Smooth muscle cell (in vitro differentiated cells): ENCODE measurements at regions not wholly inside any gene's neighbourhood (a gene's known extent, or its start where the extent isn't known, plus 50 kb on each side); places are given as distances from the start of the nearest gene placed in this dataset.
A peak's percentile ranks its signal among the peaks of the same experiment; 100 is the strongest.

ENCODE experiments used
- DNase-seq: peaks from one replicate; lab custom pipeline; 2025; ENCODE audit not compliant: unreplicated experiment; lab: John Stamatoyannopoulos, UW
- H2AFZ ChIP-seq: fragments of 200-600 bp; sonication (generic); 2 replicates; pipeline ENCODE4 v1.6.0; 2016; ENCODE audit warnings: antibody characterized with exemption, low read depth, mild to moderate bottlenecking
- H3F3A ChIP-seq: fragments of 200-600 bp; sonication (generic); 2 replicates; pipeline ENCODE4 v1.6.0; 2017; ENCODE audit warnings: antibody characterized with exemption, low read depth
- H3K27ac ChIP-seq: fragments of 200-600 bp; sonication (generic); 2 replicates; pipeline ENCODE4 v1.5.1; 2016; ENCODE audit warnings: low read depth, mild to moderate bottlenecking
- H3K27me3 ChIP-seq: fragments of 200-600 bp; sonication (generic); 2 replicates; pipeline ENCODE4 v1.6.1; 2016; ENCODE audit warnings: low read depth, mild to moderate bottlenecking
- H3K36me3 ChIP-seq: fragments of 200-600 bp; sonication (generic); 2 replicates; pipeline ENCODE4 v1.5.1; 2016; ENCODE audit warnings: low read depth
- H3K4me1 ChIP-seq: fragments of 200-600 bp; sonication (generic); 2 replicates; pipeline ENCODE4 v1.5.1; 2016; ENCODE audit warnings: low read depth
- H3K4me2 ChIP-seq: fragments of 200-600 bp; sonication (generic); 2 replicates; pipeline ENCODE4 v1.6.0; 2016; ENCODE audit warnings: mild to moderate bottlenecking
- H3K4me3 ChIP-seq: fragments of 200-600 bp; sonication (generic); 2 replicates; pipeline ENCODE4 v1.5.1; 2016; ENCODE audit warnings: mild to moderate bottlenecking
- H3K79me2 ChIP-seq: fragments of 200-600 bp; sonication (generic); 2 replicates; pipeline ENCODE4 v1.6.0; 2016; ENCODE audit warnings: low read depth, mild to moderate bottlenecking
- H3K9ac ChIP-seq: fragments of 200-600 bp; sonication (generic); 2 replicates; pipeline ENCODE4 v1.6.0; 2016; ENCODE audit warnings: low read depth
- H3K9me3 ChIP-seq: fragments of 200-600 bp; sonication (generic); replicated peaks from 2 replicates; pipeline ENCODE4 v1.5.1; 2016; ENCODE audit warnings: low read depth
- H4K20me1 ChIP-seq: fragments of 200-600 bp; sonication (generic); 2 replicates; pipeline ENCODE4 v1.6.0; 2016; ENCODE audit warnings: low read depth
- CTCF ChIP-seq: fragments of 200-600 bp; sonication (generic); IDR thresholded peaks from 2 replicates; pipeline ENCODE4 v1.5.1; 2017; ENCODE audit warnings: borderline replicate concordance, mild to moderate bottlenecking, antibody characterized with exemption; ENCODE audit not compliant: insufficient read depth, poor library complexity, severe bottlenecking
- WGBS: methylation state at CpG from one replicate; pipeline ENCODE4 v1.1.7; 2016; ENCODE audit warnings: low lambda C conversion rate; 5-methylcytosine and 5-hydroxymethylcytosine counted together

DNA sequence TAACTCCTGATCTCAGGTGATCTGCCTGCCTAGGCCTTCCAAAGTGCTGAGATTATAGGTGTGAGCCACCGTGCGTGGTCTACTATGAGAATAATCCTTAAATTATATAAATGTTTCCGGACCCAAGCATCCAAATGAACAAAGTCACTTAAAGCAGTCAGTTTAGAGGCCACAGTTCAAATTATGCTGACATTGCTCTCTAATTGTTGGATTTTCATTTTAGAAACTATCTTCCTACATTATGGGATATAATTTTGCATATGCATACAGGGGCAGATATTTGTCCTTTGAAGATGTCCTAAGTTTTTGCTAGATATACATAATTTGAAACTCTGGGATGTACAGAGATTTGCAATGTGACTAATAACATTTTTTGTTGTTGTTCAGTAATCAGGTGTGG, 390.1 kb downstream of the RND3 start:
- TF ChIP-seq CTCF: no peak
- Histone ChIP-seq H3K36me3 (no peaks in the 10 kb centered on the region), H3K9me3 (no peaks in the 10 kb centered on the region), H2AFZ (peak overlapping the region; percentile 26), H3K79me2 (no peaks in the 10 kb centered on the region), H3F3A (no peaks in the 10 kb centered on the region), H3K4me3 (no peak overlapping the region), H4K20me1 (no peaks in the 10 kb centered on the region), H3K4me2 (peak overlapping the region; percentile 53), H3K4me1 (peaks cover 12% of the 10 kb centered on the region), H3K27me3 (no peaks in the 10 kb centered on the region), H3K27ac (peak overlapping the region; percentile 52), H3K9ac (no peak overlapping the region)
- DNase-seq: no peak
- WGBS: 97% methylated on average over 3 of the region's 3 CpGs

DNA sequence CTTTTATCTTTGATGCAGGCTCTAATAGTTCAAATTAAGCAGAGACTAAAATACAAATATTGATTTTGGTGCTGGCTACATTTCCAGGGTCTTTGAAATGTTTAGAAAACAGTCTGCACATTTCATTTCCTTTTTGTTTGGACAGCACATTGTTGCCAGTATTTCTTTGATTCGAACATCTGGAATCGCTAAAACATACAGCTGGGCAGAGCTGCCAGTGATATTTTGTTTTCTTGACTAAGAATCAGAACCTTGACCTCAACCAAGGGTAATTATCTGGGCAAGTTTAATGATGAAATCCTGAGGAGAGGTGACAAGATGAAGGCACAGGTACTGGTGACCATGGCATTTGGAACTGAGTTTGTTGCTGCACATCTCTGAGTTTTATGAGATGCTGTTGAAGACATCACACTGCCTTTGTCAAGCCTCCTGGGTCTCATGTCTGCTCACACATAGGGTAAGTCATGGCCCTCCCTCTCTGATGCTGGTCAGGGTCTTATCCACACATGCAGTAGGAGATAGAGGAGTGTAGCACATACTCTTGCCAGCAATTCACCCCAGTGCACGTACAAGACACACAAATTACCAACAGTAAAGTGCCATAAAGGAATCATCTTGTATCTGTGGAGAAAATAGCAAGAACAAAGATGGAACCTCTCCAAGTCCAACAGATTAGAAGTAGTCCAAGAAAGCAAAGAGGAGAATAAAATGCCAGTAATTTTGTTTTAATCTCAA, 391.9 kb downstream of the RND3 start:
- 91% methylated on average over 3 of the region's 3 CpGs for WGBS
- H3K9me3 ChIP-seq: no peaks in the 10 kb centered on the region
- no peak overlapping the region for H3K4me2 ChIP-seq
- no peak overlapping the region for H3K4me3 ChIP-seq
- no peak for DNase-seq
- H3K27me3 ChIP-seq: no peaks in the 10 kb centered on the region
- no peak for TF ChIP-seq CTCF
- H3K79me2 ChIP-seq: no peaks in the 10 kb centered on the region
- no peaks in the 10 kb centered on the region for H4K20me1 ChIP-seq
- H3K4me1 ChIP-seq: peaks cover 10% of the 10 kb centered on the region
- H2AFZ ChIP-seq: no peak overlapping the region
- no peak overlapping the region for H3K27ac ChIP-seq
- no peak overlapping the region for H3K9ac ChIP-seq
- H3F3A ChIP-seq: no peaks in the 10 kb centered on the region
- no peaks in the 10 kb centered on the region for H3K36me3 ChIP-seq

DNA sequence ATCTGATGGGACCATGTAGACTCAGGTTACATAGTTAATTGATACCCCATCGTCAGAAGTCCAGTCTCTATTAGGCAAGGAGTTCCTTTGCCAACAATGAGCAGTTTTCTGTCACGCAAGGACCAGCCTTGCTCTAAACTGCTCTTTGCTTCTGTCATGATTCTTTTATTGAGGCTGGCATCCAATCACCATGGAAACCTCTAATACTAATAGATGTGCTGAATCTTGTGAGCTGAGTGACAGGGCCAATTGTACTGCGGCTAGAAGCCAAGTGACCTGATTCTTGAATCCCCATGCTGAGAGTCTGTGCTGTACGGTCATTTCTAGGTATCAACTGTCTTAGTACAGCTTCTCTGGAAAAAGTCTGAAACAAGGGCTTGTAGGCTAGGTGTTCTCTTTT, 395.6 kb downstream of the RND3 start:
- Histone ChIP-seq H3K9ac (no peak overlapping the region), H3K36me3 (no peaks in the 10 kb centered on the region), H3K27me3 (no peaks in the 10 kb centered on the region), H3K4me3 (no peak overlapping the region), H3K79me2 (no peaks in the 10 kb centered on the region), H3K4me1 (peaks cover 4% of the 10 kb centered on the region), H3F3A (peaks cover 4% of the 10 kb centered on the region), H2AFZ (no peak overlapping the region), H3K4me2 (no peak overlapping the region), H3K9me3 (no peaks in the 10 kb centered on the region), H3K27ac (no peak overlapping the region), H4K20me1 (no peaks in the 10 kb centered on the region)
- 94% methylated on average over 4 of the region's 4 CpGs for WGBS
- no peak for DNase-seq
- no peak for TF ChIP-seq CTCF

GRCh38 chr2:150090031-150090430, 397.4 kb downstream of the RND3 start:
- H2AFZ ChIP-seq: no peak overlapping the region
- DNase-seq: no peak
- peaks cover 4% of the 10 kb centered on the region for H3K4me1 ChIP-seq
- peaks cover 4% of the 10 kb centered on the region for H3K9me3 ChIP-seq
- H3K4me2 ChIP-seq: no peak overlapping the region
- no peaks in the 10 kb centered on the region for H3K36me3 ChIP-seq
- H3F3A ChIP-seq: peaks cover 4% of the 10 kb centered on the region
- no peaks in the 10 kb centered on the region for H3K27me3 ChIP-seq
- H3K4me3 ChIP-seq: no peak overlapping the region
- H3K9ac ChIP-seq: no peak overlapping the region
- no peaks in the 10 kb centered on the region for H4K20me1 ChIP-seq
- TF ChIP-seq CTCF: no peak
- no peak overlapping the region for H3K27ac ChIP-seq
- WGBS: 48% methylated on average over 1 of the region's 1 CpG
- H3K79me2 ChIP-seq: no peaks in the 10 kb centered on the region
